MM.1S (cell line): ENCODE measurements at regions not wholly inside any gene's neighbourhood (a gene's known extent, or its start where the extent isn't known, plus 50 kb on each side); places are given as distances from the start of the nearest gene placed in this dataset.

Experiments used
- DNase-seq: peaks from one replicate; pipeline ENCODE4 v3.0.0-alpha.2; 2015
- H2AFZ ChIP-seq: fragments of 300-600 bp; sonication (generic); 2 replicates; pipeline ENCODE4 v1.6.0; 2016; ENCODE audit warnings: antibody characterized with exemption, low read length
- H3F3A ChIP-seq: fragments of 300-600 bp; sonication (generic); 2 replicates; pipeline ENCODE4 v1.6.1; 2016; ENCODE audit warnings: mild to moderate bottlenecking, antibody characterized with exemption, low read length, moderate library complexity, mixed read lengths; ENCODE audit not compliant: insufficient read depth
- H3K27ac ChIP-seq: fragments of 300-600 bp; sonication (generic); 2 replicates; pipeline ENCODE4 v1.5.1; 2016; ENCODE audit warnings: mild to moderate bottlenecking, low read length
- H3K27me3 ChIP-seq: fragments of 300-600 bp; sonication (generic); replicated peaks from 2 replicates; pipeline ENCODE4 v1.6.0; 2016; ENCODE audit warnings: low read length; ENCODE audit not compliant: insufficient read depth
- H3K36me3 ChIP-seq: fragments of 300-600 bp; sonication (generic); replicated peaks from 2 replicates; pipeline ENCODE4 v1.6.1; 2016; ENCODE audit warnings: mild to moderate bottlenecking, low read length, mixed read lengths; ENCODE audit not compliant: insufficient read depth
- H3K4me1 ChIP-seq: fragments of 300-600 bp; sonication (generic); 2 replicates; pipeline ENCODE4 v1.6.1; 2016; ENCODE audit warnings: low read length, mixed read lengths
- H3K4me2 ChIP-seq: fragments of 300-600 bp; sonication (generic); 2 replicates; pipeline ENCODE4 v1.6.0; 2016; ENCODE audit warnings: low read depth, low read length
- H3K4me3 ChIP-seq: fragments of 300-600 bp; sonication (generic); 2 replicates; pipeline ENCODE4 v1.5.1; 2016; ENCODE audit warnings: low read length, mixed read lengths
- H3K79me2 ChIP-seq: fragments of 300-600 bp; sonication (generic); 2 replicates; pipeline ENCODE4 v1.6.1; 2016; ENCODE audit warnings: mixed run types, low read length, mixed read lengths
- H3K9ac ChIP-seq: fragments of 300-600 bp; sonication (generic); 2 replicates; pipeline ENCODE4 v1.6.1; 2016; ENCODE audit warnings: low read length, mixed read lengths
- H3K9me2 ChIP-seq: fragments of 300-600 bp; sonication (generic); replicated peaks from 2 replicates; pipeline ENCODE4 v1.6.1; 2016; ENCODE audit warnings: mild to moderate bottlenecking, low read length, mixed read lengths; ENCODE audit not compliant: insufficient read depth
- H3K9me3 ChIP-seq: fragments of 300-600 bp; sonication (generic); replicated peaks from 2 replicates; pipeline ENCODE4 v1.6.1; 2016; ENCODE audit warnings: mild to moderate bottlenecking, low read length, mixed read lengths; ENCODE audit not compliant: insufficient read depth
- H4K20me1 ChIP-seq: fragments of 300-600 bp; sonication (generic); 2 replicates; pipeline ENCODE4 v1.6.1; 2016; ENCODE audit warnings: mild to moderate bottlenecking, low read length, moderate library complexity, mixed read lengths; ENCODE audit not compliant: insufficient read depth
- CTCF ChIP-seq: fragments of 300-600 bp; sonication (generic); IDR thresholded peaks from 2 replicates; pipeline ENCODE4 v1.5.1; 2016; ENCODE audit warnings: antibody characterized with exemption, low read length, mixed read lengths
- EZH2 ChIP-seq: fragments of 300-600 bp; sonication (generic); optimal IDR thresholded peaks from 2 replicates; pipeline ENCODE3; 2017; ENCODE audit warnings: low read depth, mild to moderate bottlenecking, antibody characterized with exemption, low read length, mixed read lengths
- EZH2phosphoT487 ChIP-seq: fragments of 300-600 bp; sonication (generic); IDR thresholded peaks from 2 replicates; pipeline ENCODE4 v1.6.1; 2018; ENCODE audit warnings: antibody characterized with exemption, low read length

- Histone ChIP-seq H3K4me3 (no peak overlapping the region), H2AFZ (no peak overlapping the region), H3K27me3 (no peaks in the 10 kb centered on the region; the same call in 1 of the 2 replicates), H3K79me2 (no peaks in the 10 kb centered on the region), H3K4me1 (no peaks in the 10 kb centered on the region), H3K9me2 (no peaks in the 10 kb centered on the region), H3K36me3 (no peaks in the 10 kb centered on the region), H3K9me3 (no peaks in the 10 kb centered on the region), H3F3A (no peaks in the 10 kb centered on the region), H3K4me2 (no peak overlapping the region), H3K9ac (no peak overlapping the region), H4K20me1 (no peaks in the 10 kb centered on the region), H3K27ac (no peak overlapping the region)
- DNase-seq: no peak
- TF ChIP-seq EZH2 (no peak), EZH2phosphoT487 (no peak), CTCF (no peak)
These were observed 1053.5 kb upstream of the CELF4 start for GRCh38 chr18:38619129-38619528.

DNA sequence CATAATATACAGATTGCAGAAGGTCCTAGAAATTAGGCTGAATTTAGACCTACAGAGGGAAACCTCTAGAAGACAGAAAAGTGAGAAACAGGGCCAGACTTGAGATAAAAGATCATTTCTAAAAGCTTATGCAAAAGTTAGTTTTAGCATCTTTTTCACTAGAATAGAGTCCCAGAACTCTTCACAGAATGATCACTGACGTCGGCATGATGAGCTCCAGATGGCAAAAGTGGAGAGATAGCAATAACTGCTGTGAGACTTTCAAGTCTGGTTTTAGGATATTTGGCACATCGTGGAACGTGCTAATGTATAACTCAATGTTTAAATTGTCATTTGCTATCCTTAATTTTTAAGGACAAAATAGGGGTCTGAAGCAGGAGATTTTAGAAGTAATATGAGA, 1050.7 kb upstream of the CELF4 start:
- no peak overlapping the region for H3K27ac ChIP-seq
- TF ChIP-seq CTCF: no peak
- no peak for TF ChIP-seq EZH2phosphoT487
- TF ChIP-seq EZH2: no peak
- peaks cover 6% of the 10 kb centered on the region; the same call in 1 of the 2 replicates for H3F3A ChIP-seq
- H2AFZ ChIP-seq: no peak overlapping the region
- no peaks in the 10 kb centered on the region for H3K9me2 ChIP-seq
- H3K9ac ChIP-seq: no peak overlapping the region
- no peaks in the 10 kb centered on the region for H4K20me1 ChIP-seq
- no peaks in the 10 kb centered on the region for H3K9me3 ChIP-seq
- no peak for DNase-seq
- H3K27me3 ChIP-seq: peaks cover 21% of the 10 kb centered on the region
- no peak overlapping the region for H3K4me2 ChIP-seq
- no peak overlapping the region for H3K4me3 ChIP-seq
- no peaks in the 10 kb centered on the region for H3K36me3 ChIP-seq
- no peaks in the 10 kb centered on the region for H3K79me2 ChIP-seq
- peaks cover 6% of the 10 kb centered on the region for H3K4me1 ChIP-seq

DNA sequence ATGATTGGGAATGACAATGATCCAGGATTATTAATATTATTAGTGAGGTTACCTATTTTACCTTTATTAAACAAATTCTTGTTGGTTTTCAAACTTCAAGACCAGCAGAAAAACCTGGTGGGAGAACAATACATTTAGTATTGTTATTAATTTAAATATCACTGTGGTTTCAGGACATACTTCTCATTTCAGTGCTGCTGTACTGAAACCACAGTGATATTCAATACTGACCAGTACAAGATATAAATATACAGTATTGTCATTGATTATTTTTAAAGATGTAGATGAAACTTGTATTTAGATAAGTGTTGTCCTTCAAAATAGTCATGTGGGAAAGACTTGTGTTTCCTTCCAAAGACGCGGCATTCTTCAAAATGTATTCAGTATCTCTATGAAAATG, 1047.3 kb upstream of the CELF4 start:
- peaks cover 7% of the 10 kb centered on the region for H3K4me1 ChIP-seq

More for the DNA sequence above, 1047.3 kb upstream of the CELF4 start:
- Histone ChIP-seq H3K9me2 (no peaks in the 10 kb centered on the region), H3K27me3 (peaks cover 35% of the 10 kb centered on the region), H3K4me3 (no peak overlapping the region), H4K20me1 (no peaks in the 10 kb centered on the region), H3K9me3 (no peaks in the 10 kb centered on the region), H3F3A (peaks cover 11% of the 10 kb centered on the region; the same call in 1 of the 2 replicates), H3K9ac (no peak overlapping the region), H3K79me2 (no peaks in the 10 kb centered on the region), H3K4me2 (no peak overlapping the region), H3K27ac (no peak overlapping the region), H2AFZ (no peak overlapping the region), H3K36me3 (no peaks in the 10 kb centered on the region)
- DNase-seq: no peak
- TF ChIP-seq CTCF (no peak), EZH2 (no peak), EZH2phosphoT487 (no peak)
